Glutamatergic neuron (in vitro differentiated cells): ENCODE measurements at regions not wholly inside any gene's neighbourhood (a gene's known extent, or its start where the extent isn't known, plus 50 kb on each side); places are given as distances from the start of the nearest gene placed in this dataset.

Experiments
- DNase-seq: peaks from one replicate; pipeline ENCODE4 v3.0.0; 2022
- H3K27ac Mint-ChIP-seq: one replicate; pipeline ENCODE4 v1.8.0; 2020; ENCODE audit warnings: mild to moderate bottlenecking, mixed read lengths, inconsistent platforms; ENCODE audit not compliant: unreplicated experiment
- H3K27me3 Mint-ChIP-seq: one replicate; pipeline ENCODE4 v1.8.0; 2020; ENCODE audit warnings: mild to moderate bottlenecking, moderate library complexity, mixed read lengths, inconsistent platforms; ENCODE audit not compliant: unreplicated experiment
- H3K36me3 Mint-ChIP-seq: one replicate; pipeline ENCODE4 v1.8.0; 2020; ENCODE audit warnings: mild to moderate bottlenecking, mixed read lengths, inconsistent platforms; ENCODE audit not compliant: unreplicated experiment
- H3K4me1 Mint-ChIP-seq: one replicate; pipeline ENCODE4 v1.8.0; 2020; ENCODE audit warnings: mild to moderate bottlenecking, low read depth, mixed read lengths, inconsistent platforms; ENCODE audit not compliant: unreplicated experiment
- H3K4me3 Mint-ChIP-seq: one replicate; pipeline ENCODE4 v1.8.0; 2020; ENCODE audit warnings: mild to moderate bottlenecking, mixed read lengths, inconsistent platforms; ENCODE audit not compliant: unreplicated experiment
- H3K9me3 Mint-ChIP-seq: one replicate; pipeline ENCODE4 v1.8.0; 2020; ENCODE audit warnings: mild to moderate bottlenecking, moderate library complexity, mixed read lengths, inconsistent platforms; ENCODE audit not compliant: unreplicated experiment
- CTCF ChIP-seq: fragments of 200-600 bp; sonication (generic); IDR thresholded peaks from one replicate; pipeline ENCODE4 v1.5.0; 2021; ENCODE audit not compliant: partially characterized antibody, unreplicated experiment

- DNase-seq = peak; percentile 26
- Mint-ChIP-seq H3K9me3 (peaks cover 11% of the 10 kb centered on the region), H3K4me3 (no peak overlapping the region), H3K4me1 (peaks cover 9% of the 10 kb centered on the region), H3K27me3 (peaks cover 1% of the 10 kb centered on the region), H3K36me3 (peaks cover 32% of the 10 kb centered on the region), H3K27ac (no peak overlapping the region)
- TF ChIP-seq CTCF = no peak
These were observed 89.7 kb upstream of the CDK6 start for GRCh38 chr7:92925876-92926696.

DNA sequence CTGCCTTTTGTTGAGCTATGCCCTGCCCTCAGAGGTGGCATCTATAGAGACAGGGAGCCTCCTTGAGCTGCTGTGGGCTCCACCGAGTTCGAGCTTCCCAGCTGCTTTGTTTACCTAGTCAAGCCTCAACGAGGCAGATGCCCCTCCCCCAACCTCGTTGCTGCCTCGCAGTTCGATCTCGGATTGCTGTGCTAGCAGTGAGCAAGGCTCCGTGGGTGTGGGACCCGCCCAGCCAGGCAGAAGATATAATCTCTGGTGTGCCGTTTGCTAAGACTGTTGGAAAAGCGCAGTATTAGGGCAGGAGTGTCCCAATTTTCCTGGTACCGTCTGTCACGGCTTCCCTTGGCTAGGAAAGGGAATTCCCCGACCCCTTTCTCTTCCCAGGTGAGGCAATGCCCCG lies 88.4 kb upstream of the CDK6 start:
- H3K27me3 Mint-ChIP-seq = no peaks in the 10 kb centered on the region
- H3K4me1 Mint-ChIP-seq = peaks cover 9% of the 10 kb centered on the region
- no peak for TF ChIP-seq CTCF
- no peak overlapping the region for H3K27ac Mint-ChIP-seq
- no peak for DNase-seq
- H3K4me3 Mint-ChIP-seq = no peak overlapping the region
- H3K9me3 Mint-ChIP-seq = peaks cover 10% of the 10 kb centered on the region
- H3K36me3 Mint-ChIP-seq = peaks cover 29% of the 10 kb centered on the region

GRCh38 chr7:92917230-92917629 lies 80.9 kb upstream of the CDK6 start:
- no peak for TF ChIP-seq CTCF
- Mint-ChIP-seq H3K9me3 (peaks cover 2% of the 10 kb centered on the region), H3K27me3 (no peaks in the 10 kb centered on the region), H3K27ac (no peak overlapping the region), H3K4me1 (no peaks in the 10 kb centered on the region), H3K4me3 (no peak overlapping the region), H3K36me3 (peaks cover 9% of the 10 kb centered on the region)
- DNase-seq = no peak

DNA sequence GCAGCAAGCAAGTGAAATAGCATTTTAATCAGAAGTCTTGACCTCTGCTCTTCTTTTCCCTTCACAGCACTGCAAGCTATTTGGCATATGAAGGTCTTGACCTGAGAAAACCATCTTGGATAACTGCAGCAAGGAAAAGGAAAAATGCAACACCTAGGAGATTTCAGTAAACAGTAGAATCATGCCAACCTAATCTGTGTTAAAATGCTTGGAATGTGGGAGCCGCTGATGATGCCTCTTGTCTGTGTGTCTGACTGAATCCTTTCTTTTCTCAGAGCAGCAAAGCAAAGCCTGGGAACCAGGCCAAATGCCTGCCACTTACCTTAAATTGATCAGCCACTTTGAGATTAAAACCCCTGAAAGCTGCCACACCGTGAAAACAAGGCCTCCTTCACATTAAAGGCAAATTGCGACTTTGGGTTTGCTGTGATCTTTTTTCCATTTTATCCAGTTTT lies 80.4 kb upstream of the CDK6 start:
- H3K27ac Mint-ChIP-seq = no peak overlapping the region
- no peak overlapping the region for H3K4me3 Mint-ChIP-seq
- no peaks in the 10 kb centered on the region for H3K27me3 Mint-ChIP-seq
- peaks cover 5% of the 10 kb centered on the region for H3K36me3 Mint-ChIP-seq
- H3K9me3 Mint-ChIP-seq = peaks cover 2% of the 10 kb centered on the region
- no peak for DNase-seq
- TF ChIP-seq CTCF = no peak
- no peaks in the 10 kb centered on the region for H3K4me1 Mint-ChIP-seq

DNA sequence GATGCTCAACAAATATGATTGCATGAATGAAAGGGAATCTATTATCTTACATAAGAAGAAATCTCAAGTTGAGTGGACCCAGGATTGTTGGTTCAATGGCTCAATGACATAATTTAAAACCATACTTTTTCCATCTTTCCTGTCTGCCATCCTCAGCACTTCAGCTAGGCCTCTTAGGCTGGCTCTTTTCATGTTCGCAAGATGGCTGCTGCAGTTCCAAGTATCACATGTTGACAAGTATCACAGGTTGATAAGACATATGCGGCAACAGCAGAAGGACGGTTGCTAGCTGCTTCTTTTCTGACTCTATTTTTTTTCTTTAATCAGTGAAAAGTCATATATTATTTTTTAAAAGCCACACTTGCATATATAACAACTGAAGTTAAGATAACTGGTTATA lies 79.0 kb upstream of the CDK6 start:
- no peaks in the 10 kb centered on the region for H3K9me3 Mint-ChIP-seq
- DNase-seq = no peak
- peaks cover under 1% of the 10 kb centered on the region for H3K36me3 Mint-ChIP-seq
- no peak overlapping the region for H3K4me3 Mint-ChIP-seq
- H3K27me3 Mint-ChIP-seq = no peaks in the 10 kb centered on the region
- H3K4me1 Mint-ChIP-seq = no peaks in the 10 kb centered on the region
- no peak overlapping the region for H3K27ac Mint-ChIP-seq
- TF ChIP-seq CTCF = no peak
